ES-I3 (cell line): ENCODE measurements at regions not wholly inside any gene's neighbourhood (a gene's known extent, or its start where the extent isn't known, plus 50 kb on each side); places are given as distances from the start of the nearest gene placed in this dataset.

Source experiments
- H3K36me3 ChIP-seq: 2 replicates; pipeline ENCODE4 v1.6.1; 2013; ENCODE audit warnings: mild to moderate bottlenecking, low read length, control low read depth, moderate library complexity; ENCODE audit not compliant: insufficient read depth
- H3K4me1 ChIP-seq: 2 replicates; pipeline ENCODE4 v1.6.1; 2013; ENCODE audit warnings: mild to moderate bottlenecking, control low read depth, low read length; ENCODE audit not compliant: insufficient read depth
- H3K9ac ChIP-seq: 2 replicates; pipeline ENCODE4 v1.6.1; 2013; ENCODE audit warnings: low read depth, mild to moderate bottlenecking, low read length, moderate library complexity
- H3K9me3 ChIP-seq: 2 replicates; pipeline ENCODE4 v1.6.1; 2013; ENCODE audit warnings: mild to moderate bottlenecking, low read length, moderate library complexity; ENCODE audit not compliant: control insufficient read depth, insufficient read depth

DNA sequence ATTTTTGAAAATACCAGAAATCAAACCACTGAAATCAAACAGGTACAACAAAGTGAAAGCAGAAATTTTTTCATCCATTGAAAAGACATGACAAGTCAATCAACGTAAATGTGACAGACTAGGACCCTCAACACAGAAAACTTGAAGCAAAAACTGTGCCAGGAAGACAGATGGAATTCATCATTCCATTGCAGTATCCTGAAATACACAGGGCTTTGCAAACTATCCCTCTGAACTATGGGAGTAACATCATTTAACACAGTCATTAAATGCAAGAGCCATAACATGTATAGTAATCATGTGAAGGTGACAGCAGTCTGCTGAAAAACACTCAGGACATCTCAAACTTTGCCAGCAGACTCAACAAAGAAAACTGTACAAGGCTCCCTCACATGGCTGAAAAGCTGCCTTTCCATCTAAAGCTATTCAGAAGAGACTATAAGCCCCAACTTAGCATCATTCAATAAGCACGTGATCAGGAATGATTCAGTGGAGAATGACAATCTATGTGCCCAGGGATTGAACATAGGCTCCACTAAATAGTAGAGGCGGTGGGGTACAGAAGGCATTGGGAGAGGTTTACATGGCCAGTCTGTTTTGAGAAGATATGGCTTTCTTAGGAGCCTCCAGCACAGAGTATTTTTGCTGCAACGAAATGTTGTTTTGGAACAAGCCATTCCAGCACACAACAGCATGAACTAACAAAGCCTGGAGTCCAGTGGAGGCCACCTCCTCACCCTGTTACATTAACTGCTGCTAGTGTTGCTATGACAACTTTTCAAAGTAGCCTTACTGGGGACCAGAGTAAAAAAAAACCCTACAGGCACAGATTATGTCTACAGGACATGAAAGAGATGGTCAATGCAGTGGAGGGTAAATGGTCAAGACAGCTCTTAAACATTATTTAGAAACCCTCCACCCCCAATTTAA is 274.5 kb upstream of the NOCT start:
- no peak overlapping the region for H3K9ac ChIP-seq
- H3K9me3 ChIP-seq = no peaks in the 10 kb centered on the region
- H3K36me3 ChIP-seq = no peaks in the 10 kb centered on the region
- no peaks in the 10 kb centered on the region for H3K4me1 ChIP-seq

DNA sequence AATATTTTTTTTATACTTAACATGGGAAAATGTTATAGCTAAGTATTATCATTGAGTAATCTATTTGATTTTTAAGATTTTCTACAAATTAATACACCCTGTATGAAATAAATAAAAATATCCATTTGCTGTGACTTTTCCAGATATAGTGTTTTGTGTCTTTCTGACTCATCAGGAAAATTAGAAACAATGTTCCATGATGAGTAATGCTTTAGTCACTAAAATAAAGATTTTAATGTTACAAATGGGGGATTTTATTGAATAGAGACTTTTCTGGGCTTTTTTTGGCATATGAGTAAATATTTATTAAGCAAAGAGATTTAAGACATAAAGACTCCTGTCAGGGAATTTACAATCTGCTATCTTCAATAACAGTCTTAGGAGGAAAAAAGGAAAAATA is 279.2 kb upstream of the NOCT start:
- Histone ChIP-seq H3K36me3 (no peaks in the 10 kb centered on the region), H3K9ac (no peak overlapping the region), H3K9me3 (no peaks in the 10 kb centered on the region), H3K4me1 (no peaks in the 10 kb centered on the region)

DNA sequence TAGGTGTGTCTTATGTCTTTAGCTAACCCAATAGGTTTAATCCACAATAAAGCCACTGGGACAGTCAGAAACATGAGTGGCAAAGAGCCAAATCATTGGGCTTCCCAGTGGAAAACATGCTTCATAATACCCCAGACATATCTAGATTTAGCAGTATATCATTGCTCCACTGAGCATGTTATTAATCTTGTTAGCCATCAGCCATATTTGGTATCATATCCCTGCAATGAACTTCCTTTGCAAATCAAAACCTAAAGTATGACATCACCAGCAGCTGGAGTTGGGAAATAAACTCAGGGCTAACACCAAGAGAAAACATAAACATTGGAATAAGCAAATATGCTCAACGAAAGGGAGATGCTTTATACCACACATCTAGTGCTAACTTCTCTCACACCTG is 280.8 kb upstream of the NOCT start:
- Histone ChIP-seq H3K9me3 (no peaks in the 10 kb centered on the region), H3K9ac (no peak overlapping the region), H3K4me1 (no peaks in the 10 kb centered on the region), H3K36me3 (no peaks in the 10 kb centered on the region)

DNA sequence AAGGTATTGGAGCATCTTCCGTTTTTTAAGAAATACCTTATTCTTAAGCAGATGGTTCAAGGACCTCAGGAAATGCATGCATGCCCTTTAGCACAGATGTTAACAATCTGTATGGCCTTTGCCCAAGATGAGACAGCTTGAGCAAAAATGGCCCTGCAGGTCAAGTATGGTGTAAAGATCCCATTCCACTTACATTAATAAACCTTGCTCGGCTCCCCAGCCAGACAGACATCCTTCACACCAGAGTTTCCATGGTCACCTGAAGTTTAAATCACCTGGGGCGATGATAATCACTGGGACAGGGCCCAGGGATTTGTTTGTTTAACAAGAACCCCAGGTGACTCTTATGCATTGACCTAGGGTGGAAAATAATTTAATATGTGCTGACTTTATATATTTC is 287.0 kb upstream of the NOCT start:
- H3K9me3 ChIP-seq = no peaks in the 10 kb centered on the region
- H3K4me1 ChIP-seq = peaks cover 20% of the 10 kb centered on the region
- no peaks in the 10 kb centered on the region for H3K36me3 ChIP-seq
- no peak overlapping the region for H3K9ac ChIP-seq

DNA sequence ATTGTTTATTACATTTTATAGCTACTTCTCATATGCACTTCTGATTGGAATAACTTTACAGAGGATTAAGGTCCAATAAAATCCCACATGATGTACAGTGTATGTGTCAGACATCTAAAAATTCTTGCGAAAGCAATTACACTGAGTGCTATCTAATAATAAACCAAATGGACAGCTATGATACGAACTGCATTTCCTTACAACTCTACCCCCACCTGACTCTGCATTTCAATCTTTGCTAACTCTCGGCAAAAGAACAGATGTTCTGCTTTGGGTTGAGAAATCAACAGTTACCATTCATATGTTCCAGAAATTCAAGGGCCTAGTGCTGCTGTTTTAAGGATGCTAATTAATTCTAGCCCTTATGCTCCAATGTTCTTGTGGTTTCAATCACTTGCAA is 287.9 kb upstream of the NOCT start:
- no peaks in the 10 kb centered on the region for H3K36me3 ChIP-seq
- H3K9me3 ChIP-seq = no peaks in the 10 kb centered on the region
- no peak overlapping the region for H3K9ac ChIP-seq
- H3K4me1 ChIP-seq = peaks cover 21% of the 10 kb centered on the region

DNA sequence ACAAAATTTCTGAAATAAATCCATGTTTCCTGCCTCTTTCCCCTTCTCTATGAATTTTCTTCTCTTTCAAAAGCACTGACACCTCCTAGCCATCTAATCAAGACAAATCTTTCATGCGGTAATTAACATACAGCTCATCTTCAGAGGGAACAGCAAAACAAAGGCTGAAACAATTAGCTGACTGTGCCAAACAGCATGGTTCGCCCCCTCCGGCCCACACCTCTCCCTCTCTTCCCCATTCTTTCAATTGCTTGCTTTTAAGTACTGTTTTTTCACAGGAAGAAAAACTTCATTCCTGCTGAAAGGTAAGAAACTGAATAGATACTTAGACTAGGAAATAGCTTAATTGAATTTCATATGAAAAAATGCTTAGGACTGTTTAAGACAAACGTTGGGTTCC is 291.1 kb upstream of the NOCT start:
- no peaks in the 10 kb centered on the region for H3K9me3 ChIP-seq
- H3K36me3 ChIP-seq = no peaks in the 10 kb centered on the region
- peaks cover 21% of the 10 kb centered on the region for H3K4me1 ChIP-seq
- H3K9ac ChIP-seq = no peak overlapping the region

DNA sequence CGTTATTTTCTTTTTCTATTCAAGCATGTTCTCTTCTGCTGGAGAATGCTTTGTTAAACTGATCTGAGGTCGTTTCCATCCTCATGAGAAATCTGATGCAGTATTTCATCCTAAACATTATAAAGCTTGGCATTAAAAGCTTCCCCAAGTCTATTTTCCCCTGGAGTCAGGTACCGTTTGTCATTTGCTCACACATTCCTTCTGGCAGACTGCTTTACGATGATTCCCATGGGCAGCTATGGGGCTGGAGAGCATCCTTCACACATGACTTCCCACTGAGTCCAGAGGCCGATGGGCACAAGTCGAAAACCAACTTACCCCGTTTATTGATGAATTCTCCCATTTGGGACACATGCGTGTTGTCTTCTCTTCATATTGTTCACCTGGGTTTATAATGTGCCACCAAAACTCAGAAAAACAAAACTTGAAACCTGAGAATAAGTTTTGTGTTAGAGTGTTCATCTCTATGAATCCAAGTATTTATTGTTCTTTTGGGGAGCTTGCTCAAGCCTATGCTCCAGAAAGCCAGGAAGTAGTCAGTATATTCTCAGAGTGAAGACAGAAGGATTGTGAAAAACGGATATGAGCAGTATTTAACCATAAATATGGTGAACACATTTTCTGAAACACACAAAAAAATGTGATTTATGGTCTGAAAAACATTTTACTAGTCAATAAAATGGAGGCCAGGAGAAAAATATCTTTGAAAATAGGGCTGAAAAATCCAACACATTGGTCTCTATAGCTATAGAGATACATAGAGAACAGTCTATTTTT is 298.8 kb upstream of the NOCT start:
- Histone ChIP-seq H3K4me1 (no peaks in the 10 kb centered on the region), H3K9me3 (no peaks in the 10 kb centered on the region), H3K9ac (no peak overlapping the region), H3K36me3 (no peaks in the 10 kb centered on the region)

DNA sequence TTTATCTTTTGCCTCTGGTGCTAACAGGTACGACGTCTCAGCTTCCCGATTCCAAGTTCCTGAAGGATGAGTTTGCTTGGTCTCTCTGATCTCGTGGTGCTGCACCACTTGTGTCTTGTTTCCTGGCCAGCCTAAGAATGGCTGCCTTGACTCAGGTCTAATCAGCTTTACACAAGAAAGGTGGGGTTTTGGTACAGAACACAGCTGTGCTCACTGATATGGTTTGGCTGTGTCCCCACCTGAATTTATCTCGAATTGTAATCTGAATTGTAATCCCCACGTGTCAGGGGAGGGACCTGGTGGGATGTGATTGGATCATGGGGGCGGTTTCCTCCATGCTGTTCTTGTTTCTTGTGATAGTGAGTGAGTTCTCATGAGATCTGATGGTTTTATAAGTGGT is 305.3 kb upstream of the NOCT start:
- Histone ChIP-seq H3K36me3 (no peaks in the 10 kb centered on the region), H3K9me3 (no peaks in the 10 kb centered on the region), H3K9ac (no peak overlapping the region), H3K4me1 (no peaks in the 10 kb centered on the region)

DNA sequence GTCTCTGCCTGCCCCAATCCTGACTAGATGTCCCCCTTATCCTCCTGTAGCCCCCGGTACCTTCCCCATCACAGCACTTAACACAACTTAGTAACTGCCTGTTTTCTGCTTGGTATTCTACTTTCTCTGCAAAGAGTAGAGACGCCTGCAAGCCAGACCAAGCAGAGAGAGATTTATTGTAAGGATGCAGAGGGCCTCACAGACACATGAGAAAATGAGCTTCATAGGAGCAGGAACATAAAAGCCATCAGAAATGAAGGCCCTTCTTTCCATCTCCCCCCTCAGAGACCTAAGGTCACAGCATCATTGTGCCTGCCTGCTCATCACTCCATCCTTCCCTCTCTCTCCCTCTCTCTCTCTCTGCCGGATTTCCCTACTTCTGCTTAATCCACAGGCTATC is 305.7 kb upstream of the NOCT start:
- H3K9ac ChIP-seq = no peak overlapping the region
- H3K4me1 ChIP-seq = no peaks in the 10 kb centered on the region
- H3K36me3 ChIP-seq = no peaks in the 10 kb centered on the region
- H3K9me3 ChIP-seq = no peaks in the 10 kb centered on the region

DNA sequence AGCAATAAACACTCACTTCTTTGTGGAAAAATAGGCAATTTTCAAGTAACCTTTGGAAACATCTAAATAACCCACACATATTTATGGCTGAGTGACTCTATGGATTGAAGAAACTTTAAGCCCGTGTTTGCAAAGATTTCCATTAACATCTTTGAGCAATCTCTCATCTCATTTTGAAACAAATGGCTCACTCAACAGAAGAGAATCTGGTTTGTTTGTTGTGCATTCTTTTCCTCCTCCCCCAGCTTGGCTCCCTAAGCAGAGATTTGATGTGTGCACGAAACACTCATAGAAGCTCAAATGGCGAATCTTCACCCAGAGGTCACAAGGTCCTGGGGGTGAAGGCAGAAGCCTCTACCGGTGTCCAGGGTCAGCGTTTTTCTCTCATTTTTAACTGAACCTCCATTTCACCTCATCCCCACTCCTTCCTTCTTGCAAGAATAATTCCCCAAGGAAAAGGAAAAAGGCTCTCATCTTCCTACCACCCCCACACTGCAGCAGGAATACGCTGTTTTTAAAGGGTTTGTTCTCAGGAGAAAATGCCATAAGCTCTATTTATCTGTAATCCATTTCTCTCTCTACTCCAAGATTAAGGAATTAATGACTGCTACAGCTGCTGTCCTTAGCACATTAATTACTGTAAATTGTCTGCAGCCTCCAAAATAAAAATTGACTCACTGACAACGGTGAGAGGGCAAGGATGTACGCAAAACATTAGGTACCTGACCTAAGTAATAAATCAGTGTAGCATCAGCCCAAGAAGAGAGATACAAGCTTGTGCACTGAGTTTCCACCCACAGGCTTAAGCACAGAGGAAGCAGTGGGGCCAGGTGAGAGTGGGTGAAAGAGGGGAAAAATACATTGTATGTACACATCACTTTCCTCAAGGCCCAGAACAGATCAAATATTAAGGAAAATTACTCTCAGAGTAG is 307.6 kb upstream of the NOCT start:
- no peaks in the 10 kb centered on the region for H3K36me3 ChIP-seq
- no peak overlapping the region for H3K9ac ChIP-seq

DNA sequence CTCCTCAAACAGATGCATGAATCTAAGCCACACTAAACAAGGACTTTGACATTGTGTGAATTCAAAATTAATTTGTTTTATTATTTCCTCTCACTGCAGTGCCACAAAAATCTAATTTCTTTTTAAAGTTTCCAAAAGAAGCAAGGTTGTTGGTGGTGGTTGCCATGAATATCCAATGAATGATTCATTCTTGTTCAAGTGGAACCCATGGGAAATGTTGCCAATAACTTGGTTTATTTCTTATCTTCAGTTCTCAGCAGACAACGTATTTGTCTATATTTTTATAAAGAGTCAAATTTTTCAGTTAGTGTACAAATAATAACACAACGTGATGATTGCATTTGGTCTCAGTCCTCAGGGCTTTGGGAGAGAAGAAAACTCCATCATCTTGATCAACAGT is 309.4 kb upstream of the NOCT start:
- Histone ChIP-seq H3K4me1 (no peaks in the 10 kb centered on the region), H3K9me3 (no peaks in the 10 kb centered on the region)

More for the DNA sequence above, 307.6 kb upstream of the NOCT start:
- Histone ChIP-seq H3K4me1 (no peaks in the 10 kb centered on the region), H3K9me3 (no peaks in the 10 kb centered on the region)

DNA sequence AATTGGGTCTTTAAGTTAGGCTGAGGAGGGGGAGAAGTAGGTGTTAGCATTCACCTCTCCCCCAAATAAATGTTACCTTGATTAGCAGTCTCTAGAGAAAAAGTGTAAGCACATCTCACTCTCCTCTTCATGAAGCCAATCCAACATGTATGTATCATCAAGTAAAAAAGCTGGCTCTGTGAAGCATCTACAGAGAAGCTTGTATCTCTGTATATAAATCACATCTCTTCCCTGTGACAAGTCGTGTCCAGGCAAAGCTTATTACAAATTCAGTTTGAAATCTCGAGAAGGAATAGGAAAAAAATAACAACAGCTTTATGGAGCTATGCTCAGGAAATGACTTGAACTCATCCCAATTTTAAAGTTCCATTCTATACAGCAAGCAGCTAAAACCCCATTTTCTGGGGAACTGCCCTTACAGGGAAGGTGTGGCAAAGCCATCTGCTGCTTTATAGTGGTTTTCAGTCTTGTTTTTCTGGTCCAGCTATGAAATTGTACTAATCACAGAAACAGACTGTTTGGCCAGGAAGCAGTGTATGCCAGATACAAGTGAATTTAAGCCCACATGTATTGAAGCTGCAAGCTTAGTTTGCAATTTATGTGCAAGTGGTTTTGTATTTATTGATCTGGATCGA is 313.3 kb upstream of the NOCT start:
- Histone ChIP-seq H3K36me3 (no peaks in the 10 kb centered on the region), H3K4me1 (peaks cover 8% of the 10 kb centered on the region; the same call in 1 of the 2 replicates), H3K9me3 (no peaks in the 10 kb centered on the region), H3K9ac (no peak overlapping the region)

More for the DNA sequence above, 309.4 kb upstream of the NOCT start:
- no peaks in the 10 kb centered on the region for H3K36me3 ChIP-seq
- no peak overlapping the region for H3K9ac ChIP-seq

DNA sequence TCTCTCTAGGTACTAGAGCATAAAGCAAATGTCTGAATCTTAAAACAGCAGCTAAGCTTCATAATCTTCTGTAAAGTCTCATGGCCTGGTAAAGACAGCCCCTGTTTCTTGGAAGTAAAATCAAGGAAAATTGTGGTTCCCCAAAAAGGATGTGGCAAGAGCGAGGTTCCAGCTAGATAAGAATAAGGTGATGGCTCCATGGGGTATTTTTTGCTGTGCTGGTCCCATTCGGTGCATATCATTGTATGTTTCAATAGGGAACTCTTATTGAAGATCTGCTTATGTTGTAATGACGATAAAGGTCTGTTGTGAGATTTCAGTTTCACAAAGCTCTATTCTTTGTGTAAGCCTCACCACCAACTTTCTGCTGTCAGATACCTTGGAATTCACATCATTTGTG is 316.9 kb upstream of the NOCT start:
- no peaks in the 10 kb centered on the region for H3K9me3 ChIP-seq
- no peaks in the 10 kb centered on the region for H3K36me3 ChIP-seq
- peaks cover 20% of the 10 kb centered on the region for H3K4me1 ChIP-seq
- H3K9ac ChIP-seq = no peak overlapping the region

DNA sequence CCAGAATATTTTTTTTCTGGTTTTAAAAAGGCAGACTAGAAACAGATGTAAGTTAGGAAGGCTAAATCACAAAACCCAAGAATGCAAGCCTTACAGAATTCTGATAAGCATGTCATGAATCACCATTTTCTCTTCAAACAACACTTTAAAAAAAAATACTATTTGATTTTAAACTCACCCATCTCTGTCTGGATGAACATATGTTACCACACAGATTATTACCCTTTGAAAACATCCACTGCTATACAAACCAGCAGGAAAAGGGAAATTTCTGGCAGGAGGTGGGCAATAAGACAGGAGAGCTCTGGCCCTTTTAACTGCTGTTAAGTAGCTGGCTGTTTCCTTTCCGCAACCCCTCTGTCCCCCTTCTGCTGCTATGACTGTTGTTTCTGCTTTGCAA is 317.7 kb upstream of the NOCT start:
- peaks cover 20% of the 10 kb centered on the region for H3K4me1 ChIP-seq
- no peaks in the 10 kb centered on the region for H3K9me3 ChIP-seq
- no peaks in the 10 kb centered on the region for H3K36me3 ChIP-seq
- H3K9ac ChIP-seq = no peak overlapping the region
